Parathyroid adenoma (tissue), 2 donors: ENCODE measurements at regions not wholly inside any gene's neighbourhood (a gene's known extent, or its start where the extent isn't known, plus 50 kb on each side); places are given as distances from the start of the nearest gene placed in this dataset.

ENCODE experiments used
- H2AFZ ChIP-seq: fragments of 300-600 bp; sonication (generic); one replicate; pipeline ENCODE4 v1.7.0; 2017; ENCODE audit warnings: antibody characterized with exemption, mild to moderate bottlenecking
- H3K27ac ChIP-seq: fragments of 300-600 bp; sonication (generic); one replicate; pipeline ENCODE4 v1.7.0; 2017
- H3K27me3 ChIP-seq: fragments of 300-600 bp; sonication (generic); one replicate; pipeline ENCODE4 v1.7.0; 2017; ENCODE audit warnings: low read length; ENCODE audit not compliant: control insufficient read depth, insufficient read depth
- H3K36me3 ChIP-seq: fragments of 300-600 bp; sonication (generic); one replicate; pipeline ENCODE4 v1.7.0; 2017; ENCODE audit warnings: low read length; ENCODE audit not compliant: control insufficient read depth, insufficient read depth
- H3K4me1 ChIP-seq: fragments of 300-600 bp; sonication (generic); one replicate; pipeline ENCODE4 v1.7.0; 2017; ENCODE audit warnings: control low read depth
- H3K4me2 ChIP-seq: fragments of 300-600 bp; sonication (generic); one replicate; pipeline ENCODE4 v1.7.0; 2017; ENCODE audit warnings: low read length
- H3K4me3 ChIP-seq: fragments of 300-600 bp; sonication (generic); one replicate; pipeline ENCODE4 v1.7.0; 2017; ENCODE audit warnings: low read depth, low read length
- H3K79me2 ChIP-seq: fragments of 300-600 bp; sonication (generic); one replicate; pipeline ENCODE4 v1.7.0; 2017; ENCODE audit warnings: control low read depth
- H3K9ac ChIP-seq: fragments of 300-600 bp; sonication (generic); one replicate; pipeline ENCODE4 v1.7.0; 2017; ENCODE audit warnings: mild to moderate bottlenecking
- H3K9me3 ChIP-seq: fragments of 300-600 bp; sonication (generic); one replicate; pipeline ENCODE4 v1.7.0; 2017; ENCODE audit warnings: low read length; ENCODE audit not compliant: control insufficient read depth
- TF ChIP-seq, protein P1 (sequence below): fragments of 300-600 bp; sonication (generic); IDR thresholded peaks from one replicate; pipeline ENCODE4 v1.7.0; 2017; ENCODE audit warnings: antibody characterized with exemption, mild to moderate bottlenecking
- donor health status: primary hyperparathyroidism.

DNA sequence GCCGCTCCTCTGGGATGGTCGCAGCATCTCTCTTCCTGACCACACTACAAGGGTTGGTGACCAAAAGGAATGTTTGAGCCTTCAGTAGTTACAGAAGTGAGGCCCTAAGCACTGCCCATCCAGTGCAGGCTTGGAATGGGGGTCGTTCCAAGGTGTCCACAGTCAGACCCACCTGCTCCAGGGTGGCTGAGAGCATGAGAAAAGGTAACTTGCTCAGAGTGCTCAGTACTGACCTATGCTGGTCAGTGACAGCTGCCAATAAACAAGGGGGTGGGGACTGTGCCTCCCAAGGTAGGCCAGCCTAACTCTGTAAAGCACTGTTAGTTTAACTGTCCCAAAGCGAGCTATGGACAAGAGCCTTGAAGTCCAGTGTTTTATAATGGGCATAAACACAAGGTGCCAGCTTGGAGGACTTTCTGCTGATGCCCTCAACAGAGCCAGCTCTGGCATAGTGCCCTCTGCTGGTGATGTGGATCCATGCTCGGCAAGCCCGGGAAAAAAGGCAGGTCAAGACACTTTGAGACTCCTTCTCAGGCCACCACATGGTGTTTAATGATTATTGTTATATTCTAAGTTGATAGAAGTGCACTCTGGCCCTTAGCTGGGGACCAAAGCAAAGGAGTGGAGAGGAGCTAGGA, 78.1 kb upstream of the DNAH14 start:
- Histone ChIP-seq H3K27ac (no peak overlapping the region), H3K9ac (no peak overlapping the region), H3K36me3 (no peaks in the 10 kb centered on the region), H2AFZ (no peak overlapping the region), H3K9me3 (no peaks in the 10 kb centered on the region), H3K4me1 (no peaks in the 10 kb centered on the region), H3K4me2 (no peak overlapping the region), H3K27me3 (no peaks in the 10 kb centered on the region), H3K4me3 (no peak overlapping the region), H3K79me2 (no peaks in the 10 kb centered on the region)
- TF ChIP-seq, protein P1, sequence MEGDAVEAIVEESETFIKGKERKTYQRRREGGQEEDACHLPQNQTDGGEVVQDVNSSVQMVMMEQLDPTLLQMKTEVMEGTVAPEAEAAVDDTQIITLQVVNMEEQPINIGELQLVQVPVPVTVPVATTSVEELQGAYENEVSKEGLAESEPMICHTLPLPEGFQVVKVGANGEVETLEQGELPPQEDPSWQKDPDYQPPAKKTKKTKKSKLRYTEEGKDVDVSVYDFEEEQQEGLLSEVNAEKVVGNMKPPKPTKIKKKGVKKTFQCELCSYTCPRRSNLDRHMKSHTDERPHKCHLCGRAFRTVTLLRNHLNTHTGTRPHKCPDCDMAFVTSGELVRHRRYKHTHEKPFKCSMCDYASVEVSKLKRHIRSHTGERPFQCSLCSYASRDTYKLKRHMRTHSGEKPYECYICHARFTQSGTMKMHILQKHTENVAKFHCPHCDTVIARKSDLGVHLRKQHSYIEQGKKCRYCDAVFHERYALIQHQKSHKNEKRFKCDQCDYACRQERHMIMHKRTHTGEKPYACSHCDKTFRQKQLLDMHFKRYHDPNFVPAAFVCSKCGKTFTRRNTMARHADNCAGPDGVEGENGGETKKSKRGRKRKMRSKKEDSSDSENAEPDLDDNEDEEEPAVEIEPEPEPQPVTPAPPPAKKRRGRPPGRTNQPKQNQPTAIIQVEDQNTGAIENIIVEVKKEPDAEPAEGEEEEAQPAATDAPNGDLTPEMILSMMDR, result peak; percentile 27

DNA sequence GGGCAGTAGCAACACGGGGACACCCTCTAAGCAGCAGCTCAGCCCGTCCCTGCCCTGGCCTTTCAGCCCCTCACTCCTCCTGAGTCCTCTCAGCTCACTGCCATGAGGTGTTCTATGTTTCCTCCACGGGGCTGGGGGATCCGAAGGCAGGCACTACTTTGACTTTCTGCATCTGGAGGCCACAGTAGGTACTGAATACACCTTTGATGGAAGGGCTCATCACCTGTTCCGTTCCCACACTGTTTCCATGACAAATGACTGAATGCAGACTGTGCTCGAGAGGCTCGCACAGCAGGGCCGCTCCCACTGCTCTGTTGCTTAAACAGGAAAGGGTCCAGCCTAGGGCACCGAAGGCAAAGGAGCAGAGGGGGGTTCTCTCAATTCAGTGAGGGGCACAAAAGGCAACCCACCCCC, 77.6 kb upstream of the DNAH14 start:
- Histone ChIP-seq H3K9ac (no peak overlapping the region), H3K27me3 (no peaks in the 10 kb centered on the region), H3K4me2 (no peak overlapping the region), H3K4me3 (no peak overlapping the region), H3K27ac (no peak overlapping the region), H3K36me3 (no peaks in the 10 kb centered on the region), H3K79me2 (no peaks in the 10 kb centered on the region), H3K4me1 (no peaks in the 10 kb centered on the region), H3K9me3 (no peaks in the 10 kb centered on the region), H2AFZ (no peak overlapping the region)
- TF ChIP-seq, protein P1, result no peak

DNA sequence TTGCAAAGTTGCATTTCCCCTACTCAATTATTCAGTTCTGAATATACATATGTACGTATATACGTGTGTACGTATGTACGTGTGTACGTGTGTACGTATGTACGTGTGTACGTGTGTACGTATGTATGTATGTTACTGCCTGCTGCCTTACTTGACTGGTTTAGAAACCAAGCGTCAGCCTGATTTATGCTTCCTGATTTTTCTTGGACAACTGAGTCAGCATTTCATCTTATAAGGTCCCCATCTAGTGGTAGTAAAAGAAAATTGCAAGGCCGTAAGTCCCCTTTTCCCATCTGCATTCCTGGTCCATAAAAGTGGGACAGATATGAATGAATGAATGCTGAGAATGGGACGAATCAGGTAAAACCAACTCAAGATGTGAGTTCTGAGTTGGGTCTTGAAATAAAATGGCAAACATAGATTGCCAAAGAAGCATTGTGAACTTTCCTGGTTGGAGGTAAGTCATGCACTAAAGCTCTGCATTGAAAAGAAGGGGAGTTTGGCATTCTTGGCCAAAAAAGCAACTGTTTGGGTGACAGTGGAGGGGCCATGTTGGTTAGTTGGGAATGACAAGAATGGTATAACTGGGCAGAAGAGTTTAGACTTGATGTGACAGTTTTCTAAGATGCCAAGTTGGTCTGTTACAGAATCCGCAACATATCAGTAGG, 76.4 kb upstream of the DNAH14 start:
- no peak overlapping the region for H3K27ac ChIP-seq
- no peaks in the 10 kb centered on the region for H3K36me3 ChIP-seq
- no peaks in the 10 kb centered on the region for H3K79me2 ChIP-seq
- TF ChIP-seq, protein P1, result peak; percentile 36
- H3K9me3 ChIP-seq, result no peaks in the 10 kb centered on the region
- H3K27me3 ChIP-seq, result no peaks in the 10 kb centered on the region
- H3K4me3 ChIP-seq, result no peak overlapping the region
- H3K4me1 ChIP-seq, result no peaks in the 10 kb centered on the region
- H3K9ac ChIP-seq, result no peak overlapping the region
- no peak overlapping the region for H3K4me2 ChIP-seq
- no peak overlapping the region for H2AFZ ChIP-seq

DNA sequence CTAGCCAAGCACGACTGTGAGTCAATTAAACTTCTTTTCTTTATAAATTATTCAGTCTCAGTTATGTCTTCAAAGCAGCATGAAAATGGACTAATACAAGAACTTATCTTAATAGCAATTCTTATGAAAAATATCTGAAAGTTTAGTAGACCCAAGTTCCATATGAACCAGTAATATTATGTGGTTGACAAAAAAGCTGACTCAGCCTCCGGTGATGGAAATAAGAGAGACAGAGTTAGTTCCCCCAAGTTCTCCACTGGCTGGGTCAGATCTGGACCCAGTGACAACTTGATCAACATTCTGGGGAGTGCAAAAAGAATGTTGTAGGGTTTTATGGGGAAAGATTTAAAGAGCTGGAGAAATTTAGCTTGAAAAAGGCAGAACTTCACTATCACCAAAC, 72.5 kb upstream of the DNAH14 start:
- TF ChIP-seq, protein P1, result no peak
- H3K27me3 ChIP-seq, result no peaks in the 10 kb centered on the region
- no peak overlapping the region for H3K27ac ChIP-seq
- no peaks in the 10 kb centered on the region for H3K4me1 ChIP-seq
- H3K36me3 ChIP-seq, result no peaks in the 10 kb centered on the region
- H3K4me2 ChIP-seq, result no peak overlapping the region
- no peak overlapping the region for H3K4me3 ChIP-seq
- no peak overlapping the region for H2AFZ ChIP-seq
- H3K9me3 ChIP-seq, result no peaks in the 10 kb centered on the region
- no peak overlapping the region for H3K9ac ChIP-seq
- no peaks in the 10 kb centered on the region for H3K79me2 ChIP-seq

DNA sequence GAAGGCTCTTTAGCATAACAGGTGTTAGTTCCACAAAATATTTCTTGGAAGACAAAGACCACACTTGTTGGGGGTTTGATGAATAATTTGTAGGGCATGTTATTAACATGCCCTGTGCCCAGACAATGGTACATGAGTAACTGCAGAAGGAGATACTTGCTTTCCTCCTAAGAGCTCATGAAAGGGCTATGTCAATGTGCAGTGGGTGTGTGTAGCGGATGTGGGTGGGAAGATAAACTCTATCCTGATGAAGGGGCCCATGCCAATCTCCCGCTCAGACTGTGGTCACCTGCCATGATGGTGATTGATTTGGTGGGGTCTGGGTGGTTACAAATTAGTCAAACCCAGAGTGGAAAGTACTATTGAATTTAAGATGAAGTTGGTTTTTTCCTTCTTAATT, 69.8 kb upstream of the DNAH14 start:
- Histone ChIP-seq H3K9ac (no peak overlapping the region), H3K36me3 (no peaks in the 10 kb centered on the region), H3K79me2 (no peaks in the 10 kb centered on the region)

More for the DNA sequence above, 69.8 kb upstream of the DNAH14 start:
- Histone ChIP-seq H3K9me3 (no peaks in the 10 kb centered on the region), H2AFZ (no peak overlapping the region), H3K4me3 (no peak overlapping the region), H3K4me1 (no peaks in the 10 kb centered on the region), H3K27ac (no peak overlapping the region), H3K4me2 (no peak overlapping the region), H3K27me3 (no peaks in the 10 kb centered on the region)
- TF ChIP-seq, protein P1, result no peak
